ENCODE measurements at regions not wholly inside any gene's neighbourhood (a gene's known extent, or its start where the extent isn't known, plus 50 kb on each side); places are given as distances from the start of the nearest gene placed in this dataset.

DNA sequence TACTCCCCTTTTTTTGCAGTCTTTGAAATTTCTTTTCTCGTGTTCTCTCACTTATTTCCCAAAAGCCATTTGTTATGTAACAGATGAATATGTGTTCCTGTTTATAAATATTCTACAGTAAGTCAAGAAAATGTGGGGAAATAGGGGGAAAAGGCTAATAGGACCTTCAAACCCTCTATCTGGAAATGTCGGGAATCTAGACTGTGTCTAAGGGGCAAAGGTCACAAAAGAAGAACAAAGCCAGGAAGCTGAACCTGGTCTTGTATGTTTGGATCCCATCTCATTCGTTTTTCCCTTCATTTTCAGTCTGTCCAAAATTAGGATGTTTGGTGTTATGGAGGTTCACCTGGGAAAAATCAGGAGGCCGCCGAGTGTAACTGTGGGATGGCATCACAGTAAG is 490.3 kb downstream of the NR2F1-AS1 start:
- no peak overlapping the region for H3K27ac ChIP-seq (ENCODE audit: low read depth, low read length)
- H3K9me3 ChIP-seq (ENCODE audit: control insufficient read depth, insufficient read depth, low read length): no peaks in the 10 kb centered on the region
- TF ChIP-seq, protein P1, sequence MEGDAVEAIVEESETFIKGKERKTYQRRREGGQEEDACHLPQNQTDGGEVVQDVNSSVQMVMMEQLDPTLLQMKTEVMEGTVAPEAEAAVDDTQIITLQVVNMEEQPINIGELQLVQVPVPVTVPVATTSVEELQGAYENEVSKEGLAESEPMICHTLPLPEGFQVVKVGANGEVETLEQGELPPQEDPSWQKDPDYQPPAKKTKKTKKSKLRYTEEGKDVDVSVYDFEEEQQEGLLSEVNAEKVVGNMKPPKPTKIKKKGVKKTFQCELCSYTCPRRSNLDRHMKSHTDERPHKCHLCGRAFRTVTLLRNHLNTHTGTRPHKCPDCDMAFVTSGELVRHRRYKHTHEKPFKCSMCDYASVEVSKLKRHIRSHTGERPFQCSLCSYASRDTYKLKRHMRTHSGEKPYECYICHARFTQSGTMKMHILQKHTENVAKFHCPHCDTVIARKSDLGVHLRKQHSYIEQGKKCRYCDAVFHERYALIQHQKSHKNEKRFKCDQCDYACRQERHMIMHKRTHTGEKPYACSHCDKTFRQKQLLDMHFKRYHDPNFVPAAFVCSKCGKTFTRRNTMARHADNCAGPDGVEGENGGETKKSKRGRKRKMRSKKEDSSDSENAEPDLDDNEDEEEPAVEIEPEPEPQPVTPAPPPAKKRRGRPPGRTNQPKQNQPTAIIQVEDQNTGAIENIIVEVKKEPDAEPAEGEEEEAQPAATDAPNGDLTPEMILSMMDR (IDR thresholded peaks at IDR 0.05; ENCODE audit: low read depth, low read length, poor library complexity, severe bottlenecking): no peak
- TF ChIP-seq EZH2phosphoT487 (IDR thresholded peaks at IDR 0.05; ENCODE audit: borderline replicate concordance, low read length): no peak
- no peaks in the 10 kb centered on the region for H3K79me2 ChIP-seq (ENCODE audit: control insufficient read depth, low read length)
- H3K4me3 ChIP-seq (ENCODE audit: low read length): no peak overlapping the region
- no peaks in the 10 kb centered on the region for H3K27me3 ChIP-seq (ENCODE audit: control insufficient read depth, low read length)
- H3K9me2 ChIP-seq (replicated peaks; ENCODE audit: control insufficient read depth, low read length): no peaks in the 10 kb centered on the region
- H3K4me1 ChIP-seq (ENCODE audit: control insufficient read depth, low read length): no peaks in the 10 kb centered on the region
- H4K20me1 ChIP-seq (ENCODE audit: control insufficient read depth, insufficient read depth, low read depth, low read length): no peaks in the 10 kb centered on the region
- no peak overlapping the region for H3K4me2 ChIP-seq (ENCODE audit: low read length)
- no peaks in the 10 kb centered on the region for H3F3A ChIP-seq (ENCODE audit: control insufficient read depth, insufficient read depth)
- H3K36me3 ChIP-seq (ENCODE audit: control insufficient read depth, low read length): no peaks in the 10 kb centered on the region

DNA sequence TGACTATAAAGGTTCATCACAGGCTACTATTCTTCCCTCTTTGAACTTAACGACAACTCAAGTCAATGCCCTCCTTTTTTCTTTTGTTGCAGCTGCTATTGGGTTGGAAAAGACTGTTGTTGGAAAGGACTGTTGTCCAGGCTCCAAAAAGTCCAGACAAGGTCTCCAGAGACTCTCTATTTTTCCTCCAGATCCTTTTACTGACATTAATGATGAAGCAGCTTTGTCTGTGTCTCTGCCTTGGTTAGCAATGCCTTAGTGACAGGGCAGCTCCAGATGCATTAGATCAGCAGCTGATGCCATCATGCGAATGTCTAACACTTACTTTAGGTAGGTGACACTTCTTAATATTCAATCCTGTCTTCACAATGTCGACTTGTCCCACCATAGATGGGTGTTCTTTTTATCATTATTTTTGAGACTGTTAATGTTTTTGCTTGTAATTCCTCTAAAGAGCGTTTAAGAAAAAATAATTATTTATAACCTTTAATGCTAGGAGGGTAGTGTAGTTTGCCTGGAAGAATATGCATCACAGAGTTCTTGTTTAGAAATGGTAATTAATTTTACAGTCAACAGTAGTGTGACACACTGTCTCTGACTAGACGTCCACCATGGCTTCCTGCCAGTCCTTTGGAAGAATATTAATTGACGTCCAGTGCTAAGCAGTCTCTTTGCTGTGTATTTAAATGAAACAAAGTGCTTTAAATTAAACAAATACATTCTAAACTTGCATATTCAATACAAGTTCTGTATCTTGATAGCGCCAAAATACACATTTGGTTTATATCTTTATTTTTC is 492.2 kb downstream of the NR2F1-AS1 start:
- TF ChIP-seq, protein P1 (IDR thresholded peaks at IDR 0.05; ENCODE audit: low read depth, low read length, poor library complexity, severe bottlenecking): no peak
- TF ChIP-seq EZH2phosphoT487 (IDR thresholded peaks at IDR 0.05; ENCODE audit: borderline replicate concordance, low read length): no peak
- Histone ChIP-seq H3K36me3 (ENCODE audit: control insufficient read depth, low read length) (no peaks in the 10 kb centered on the region), H3K4me3 (ENCODE audit: low read length) (no peak overlapping the region), H3K27ac (ENCODE audit: low read depth, low read length) (no peak overlapping the region), H3F3A (ENCODE audit: control insufficient read depth, insufficient read depth) (no peaks in the 10 kb centered on the region), H3K79me2 (ENCODE audit: control insufficient read depth, low read length) (no peaks in the 10 kb centered on the region), H3K9me2 (replicated peaks; ENCODE audit: control insufficient read depth, low read length) (no peaks in the 10 kb centered on the region), H3K4me2 (ENCODE audit: low read length) (no peak overlapping the region), H4K20me1 (ENCODE audit: control insufficient read depth, insufficient read depth, low read depth, low read length) (no peaks in the 10 kb centered on the region), H3K4me1 (ENCODE audit: control insufficient read depth, low read length) (no peaks in the 10 kb centered on the region), H3K9me3 (ENCODE audit: control insufficient read depth, insufficient read depth, low read length) (no peaks in the 10 kb centered on the region), H3K27me3 (ENCODE audit: control insufficient read depth, low read length) (no peaks in the 10 kb centered on the region)

DNA sequence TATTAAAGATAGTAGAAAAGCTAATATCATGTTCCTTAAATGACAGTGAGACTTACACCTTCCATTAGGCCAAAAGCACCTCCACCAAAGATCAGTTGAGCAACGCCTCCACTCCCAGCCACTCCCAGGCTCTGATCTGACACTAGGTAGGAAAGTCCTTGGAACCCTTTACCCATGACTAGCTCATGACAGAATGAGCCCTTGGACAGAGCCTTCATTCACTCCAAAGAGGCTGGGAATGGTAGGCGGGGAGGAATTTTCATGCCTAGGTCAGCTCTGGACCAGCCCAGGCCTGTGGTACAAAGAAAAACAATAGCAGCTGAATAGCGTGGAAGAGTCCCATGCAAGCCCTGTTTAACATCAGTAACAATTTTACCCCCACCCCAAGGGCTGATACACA is 493.7 kb downstream of the NR2F1-AS1 start:
- H3K27ac ChIP-seq (ENCODE audit: low read depth, low read length): no peak overlapping the region
- H3K27me3 ChIP-seq (ENCODE audit: control insufficient read depth, low read length): no peaks in the 10 kb centered on the region
- no peak overlapping the region for H3K4me2 ChIP-seq (ENCODE audit: low read length)
- no peaks in the 10 kb centered on the region for H3K79me2 ChIP-seq (ENCODE audit: control insufficient read depth, low read length)
- H3K36me3 ChIP-seq (ENCODE audit: control insufficient read depth, low read length): no peaks in the 10 kb centered on the region
- H3K9me3 ChIP-seq (ENCODE audit: control insufficient read depth, insufficient read depth, low read length): no peaks in the 10 kb centered on the region
- no peaks in the 10 kb centered on the region for H4K20me1 ChIP-seq (ENCODE audit: control insufficient read depth, insufficient read depth, low read depth, low read length)
- no peaks in the 10 kb centered on the region for H3K4me1 ChIP-seq (ENCODE audit: control insufficient read depth, low read length)
- H3F3A ChIP-seq (ENCODE audit: control insufficient read depth, insufficient read depth): no peaks in the 10 kb centered on the region
- H3K4me3 ChIP-seq (ENCODE audit: low read length): no peak overlapping the region
- no peak for TF ChIP-seq EZH2phosphoT487 (IDR thresholded peaks at IDR 0.05; ENCODE audit: borderline replicate concordance, low read length)
- TF ChIP-seq, protein P1 (IDR thresholded peaks at IDR 0.05; ENCODE audit: low read depth, low read length, poor library complexity, severe bottlenecking): no peak
- H3K9me2 ChIP-seq (replicated peaks; ENCODE audit: control insufficient read depth, low read length): no peaks in the 10 kb centered on the region

Data from DOHH2 (cell line).